Small intestine (tissue), 7 donors: ENCODE measurements at regions not wholly inside any gene's neighbourhood (a gene's known extent, or its start where the extent isn't known, plus 50 kb on each side); places are given as distances from the start of the nearest gene placed in this dataset.
"Not testable (repeated sequence)": the region's sequence is repeated elsewhere in the genome, so short reads cannot be mapped to it uniquely, and the experiment has no call there.

Source experiments
- DNase-seq, 2 donors: peaks; one replicate each; pipeline versions ENCODE4 v3.0.0 to v3.0.0-alpha.2; 2013
- FAIRE-seq: peaks from 2 replicates; lab custom pipeline; 2012; peaks lifted over from hg19 to GRCh38; lab: Jason Lieb, UNC
- H3K27ac ChIP-seq, 3 donors: one replicate each; pipeline ENCODE4 v1.5.1; 2013; ENCODE audit warnings: low read length in 2 of 3, mild to moderate bottlenecking in 2 of 3, control low read depth in 1 of 3, inconsistent platforms in 1 of 3, low read depth in 1 of 3, moderate library complexity in 1 of 3
- H3K27me3 ChIP-seq, 3 donors: one replicate each; pipeline ENCODE4 v1.6.1; 2013; ENCODE audit warnings: low read length in 3 of 3, inconsistent platforms in 1 of 3; ENCODE audit not compliant: control insufficient read depth in 3 of 3, insufficient read depth in 3 of 3
- H3K36me3 ChIP-seq, 3 donors: one replicate each; pipeline ENCODE4 v1.6.1; 2013; ENCODE audit warnings: low read length in 3 of 3, inconsistent platforms in 1 of 3, low read depth in 1 of 3, mild to moderate bottlenecking in 1 of 3, moderate library complexity in 1 of 3; ENCODE audit not compliant: control insufficient read depth in 3 of 3, insufficient read depth in 2 of 3
- H3K4me1 ChIP-seq, 3 donors: one replicate each; pipeline ENCODE4 v1.6.1; 2013; ENCODE audit warnings: low read length in 2 of 3, inconsistent platforms in 1 of 3, low read depth in 1 of 3, mild to moderate bottlenecking in 1 of 3, moderate library complexity in 1 of 3; ENCODE audit not compliant: control insufficient read depth in 3 of 3, insufficient read depth in 2 of 3
- H3K4me3 ChIP-seq, 3 donors: one replicate each; pipeline ENCODE4 v1.5.1; 2013; ENCODE audit warnings: low read length in 3 of 3, control low read depth in 1 of 3, inconsistent platforms in 1 of 3, low read depth in 1 of 3, mild to moderate bottlenecking in 1 of 3, moderate library complexity in 1 of 3
- H3K9me3 ChIP-seq, 2 donors: one replicate each; pipeline ENCODE4 v1.6.1; 2013; ENCODE audit warnings: low read depth in 1 of 2, low read length in 1 of 2; ENCODE audit not compliant: control insufficient read depth in 2 of 2, insufficient read depth in 1 of 2
- WGBS, 3 donors: extraction: QIAGEN DNeasy Blood & Tissue Kit; methylation state at CpG; one replicate each; pipeline ENCODE4 v1.1.7; 2013; 5-methylcytosine and 5-hydroxymethylcytosine counted together
- donor health status: healthy with polysubstance abuse.
- donor health status: control.
- donor health status: control.
- donor health status: Bipolar disorder and iron deficiency.
- donor health status: healthy.

- Histone ChIP-seq H3K4me1 (no peaks in the 10 kb centered on the region), H3K4me3 (no peak overlapping the region), H3K9me3 (no peaks in the 10 kb centered on the region), H3K27me3 (no peaks in the 10 kb centered on the region), H3K36me3 (no peaks in the 10 kb centered on the region), H3K27ac (no peak overlapping the region)
- DNase-seq: no peak
- no peak for FAIRE-seq
Observed at GRCh38 chr20:6295867-6296256, 173.0 kb upstream of the FERMT1 start.

DNA sequence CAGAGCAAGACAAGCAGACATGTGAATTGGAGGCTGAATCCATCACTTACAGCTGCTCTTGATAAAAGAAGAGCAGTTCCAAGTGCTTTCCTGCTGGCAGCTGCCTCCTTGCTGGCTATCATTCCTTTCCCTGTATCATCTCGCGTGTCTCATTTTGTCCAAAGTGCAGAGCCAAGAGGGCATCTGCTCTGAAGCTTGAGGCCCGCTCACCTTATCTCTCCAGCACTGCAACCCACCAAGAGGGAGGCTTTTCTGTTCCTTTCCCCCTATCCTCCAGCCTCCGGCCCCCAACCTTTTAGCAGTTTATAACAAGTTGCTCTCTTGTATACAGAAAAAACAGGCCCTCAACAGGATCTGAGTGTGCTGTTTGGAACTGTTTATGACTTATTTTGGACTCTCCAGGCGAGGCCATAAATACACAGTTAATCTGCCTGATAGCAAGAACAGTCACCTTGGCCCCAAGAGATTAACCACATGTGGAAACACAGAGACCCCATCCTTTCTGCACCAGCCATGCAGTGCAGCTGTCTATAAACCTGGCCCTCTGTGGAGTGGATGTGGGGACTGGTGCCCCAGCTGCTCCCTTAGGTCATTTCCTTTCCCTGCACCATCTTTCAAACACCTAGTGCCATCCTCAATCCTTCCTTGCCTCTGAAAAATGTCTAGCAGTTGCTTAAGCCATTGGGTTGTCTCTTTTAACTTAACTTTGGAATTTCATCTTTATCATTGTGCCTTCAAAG, 172.5 kb upstream of the FERMT1 start:
- no peaks in the 10 kb centered on the region for H3K4me1 ChIP-seq
- no peak overlapping the region for H3K27ac ChIP-seq
- no peaks in the 10 kb centered on the region for H3K27me3 ChIP-seq
- no peak overlapping the region for H3K4me3 ChIP-seq
- no peaks in the 10 kb centered on the region for H3K36me3 ChIP-seq
- no peaks in the 10 kb centered on the region for H3K9me3 ChIP-seq
- DNase-seq (no peak), FAIRE-seq (no peak)
- 32 to 34% (median 33%) methylated on average over 5 of the region's 5 CpGs for WGBS, 3 donors

DNA sequence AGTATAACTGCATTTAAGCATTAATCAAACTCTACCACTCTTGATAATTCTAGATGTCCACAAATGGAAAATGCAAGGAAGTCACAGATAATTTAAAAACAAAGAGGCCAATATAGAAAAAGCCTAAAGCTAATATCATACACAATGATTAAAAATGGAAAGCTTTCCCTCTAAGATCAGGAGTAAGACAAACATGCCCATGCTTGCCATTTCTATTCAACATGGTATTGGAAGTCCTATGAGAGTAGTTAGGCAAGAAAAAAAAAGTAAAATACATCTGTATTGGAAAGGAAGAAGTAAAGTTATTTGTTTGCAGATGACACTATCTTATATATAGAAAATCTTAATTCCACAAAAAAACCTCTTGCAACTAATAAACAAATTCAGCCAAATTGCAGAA, 164.6 kb upstream of the FERMT1 start:
- H3K4me1 ChIP-seq: no peaks in the 10 kb centered on the region
- no peaks in the 10 kb centered on the region for H3K36me3 ChIP-seq
- H3K9me3 ChIP-seq: peaks cover 0 to 2% of the 10 kb centered on the region in 2 donors
- no peak overlapping the region for H3K4me3 ChIP-seq
- H3K27ac ChIP-seq: no peak overlapping the region
- DNase-seq: no peak
- FAIRE-seq: no peak
- no peaks in the 10 kb centered on the region for H3K27me3 ChIP-seq

- no peaks in the 10 kb centered on the region for H3K36me3 ChIP-seq
- FAIRE-seq (no peak), DNase-seq (no peak)
- H3K4me1 ChIP-seq: no peaks in the 10 kb centered on the region
- peaks cover 0 to 2% of the 10 kb centered on the region in 2 donors for H3K9me3 ChIP-seq
- H3K4me3 ChIP-seq: no peak overlapping the region
- WGBS, 3 donors: 56 to 86% (median 66%) methylated on average over 1 of the region's 1 CpG
- no peak overlapping the region for H3K27ac ChIP-seq
- H3K27me3 ChIP-seq: no peaks in the 10 kb centered on the region
Observed at GRCh38 chr20:6282642-6283041, 159.8 kb upstream of the FERMT1 start.

- DNase-seq (no peak), FAIRE-seq (no peak)
- Histone ChIP-seq H3K36me3 (no peaks in the 10 kb centered on the region), H3K27me3 (no peaks in the 10 kb centered on the region), H3K27ac (no peak overlapping the region), H3K4me1 (no peaks in the 10 kb centered on the region), H3K9me3 (no peaks in the 10 kb centered on the region), H3K4me3 (no peak overlapping the region)
- WGBS, 3 donors: 31 to 35% (median 34%) methylated on average over 6 of the region's 6 CpGs
Observed at GRCh38 chr20:6277661-6278240, 154.9 kb upstream of the FERMT1 start.

DNA sequence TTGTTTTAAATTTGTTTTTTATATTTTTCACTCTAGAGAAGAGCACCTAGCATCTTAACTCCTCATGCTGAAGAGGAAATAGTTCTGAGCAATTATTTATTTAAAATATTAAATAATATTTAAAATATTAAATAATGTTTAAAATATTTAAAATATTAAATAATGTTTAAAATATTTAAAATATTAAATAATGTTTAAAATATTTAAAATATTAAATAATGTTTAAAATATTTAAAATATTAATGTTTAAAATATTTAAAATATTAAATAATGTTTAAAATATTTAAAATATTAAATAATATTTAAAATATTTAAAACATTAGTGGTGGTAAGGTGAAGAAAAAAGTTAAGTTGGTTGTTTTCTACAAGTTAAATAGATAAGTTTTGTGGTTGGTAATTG, 147.6 kb upstream of the FERMT1 start:
- H3K27ac ChIP-seq, H3K9me3 ChIP-seq, H3K4me1 ChIP-seq, H3K36me3 ChIP-seq, H3K27me3 ChIP-seq, DNase-seq, H3K4me3 ChIP-seq: not testable (repeated sequence)
- FAIRE-seq: peak; percentile 100

GRCh38 chr20:6269168-6269873, 146.5 kb upstream of the FERMT1 start:
- DNase-seq (no peak), FAIRE-seq (no peak)
- no peaks in the 10 kb centered on the region for H3K4me1 ChIP-seq
- H3K9me3 ChIP-seq: no peaks in the 10 kb centered on the region
- 52 to 67% (median 55%) methylated on average over 8 of the region's 8 CpGs for WGBS, 3 donors
- H3K27me3 ChIP-seq: no peaks in the 10 kb centered on the region
- no peaks in the 10 kb centered on the region for H3K36me3 ChIP-seq
- no peak overlapping the region for H3K27ac ChIP-seq
- H3K4me3 ChIP-seq: no peak overlapping the region

DNA sequence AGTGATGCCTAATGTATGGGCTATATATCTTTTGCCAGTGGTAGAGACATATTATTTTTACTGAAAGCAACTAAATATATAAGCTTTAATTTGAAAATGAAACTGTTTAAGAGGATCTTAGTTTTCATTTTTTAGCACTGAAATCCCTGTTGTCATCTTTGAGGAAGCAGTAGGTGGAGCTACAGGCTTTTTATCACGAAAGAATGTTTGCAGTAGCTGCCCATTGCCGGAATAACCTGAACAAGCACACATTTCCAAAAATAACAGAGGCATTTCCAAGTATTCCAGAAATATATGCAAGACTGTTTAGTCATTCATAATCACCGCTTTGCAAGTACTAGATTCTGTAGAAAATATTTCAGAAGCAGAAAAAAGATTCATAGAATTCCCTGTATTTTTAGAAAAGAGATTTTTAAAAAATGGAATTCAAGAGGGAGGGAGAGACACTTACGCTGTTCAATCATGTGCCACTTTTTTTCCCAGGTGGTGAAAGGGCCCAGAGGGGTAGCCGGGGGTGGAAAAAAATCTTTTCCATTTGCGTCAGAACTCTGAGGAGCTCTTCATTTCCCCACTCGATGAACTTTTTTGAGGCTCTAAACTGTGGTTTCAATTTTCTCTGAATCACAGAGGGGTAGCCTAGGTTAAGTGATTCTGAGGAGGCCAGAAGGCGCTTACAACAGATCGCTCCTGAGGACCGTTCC, 142.5 kb upstream of the FERMT1 start:
- no peak overlapping the region for H3K4me3 ChIP-seq
- 46 to 56% (median 49%) methylated on average over 10 of the region's 10 CpGs for WGBS, 3 donors
- no peak for FAIRE-seq
- no peaks in the 10 kb centered on the region for H3K36me3 ChIP-seq
- H3K27ac ChIP-seq: peak overlapping the region in 1 of 3 donors; percentile 39
- no peaks in the 10 kb centered on the region for H3K27me3 ChIP-seq
- H3K9me3 ChIP-seq: no peaks in the 10 kb centered on the region
- H3K4me1 ChIP-seq: no peaks in the 10 kb centered on the region
- DNase-seq: peak; percentile 3 to 37
